GM21381 (cell line): ENCODE measurements at regions not wholly inside any gene's neighbourhood (a gene's known extent, or its start where the extent isn't known, plus 50 kb on each side); places are given as distances from the start of the nearest gene placed in this dataset.
"Not testable (repeated sequence)": the region's sequence is repeated elsewhere in the genome, so short reads cannot be mapped to it uniquely, and the experiment has no call there.

Source experiments
- ATAC-seq: cut with Tn5 transposase; IDR thresholded peaks from one replicate; pipeline ENCODE4 v1.9.1; 2021; ENCODE audit warnings: mild to moderate bottlenecking, moderate library complexity; ENCODE audit not compliant: unreplicated experiment

DNA sequence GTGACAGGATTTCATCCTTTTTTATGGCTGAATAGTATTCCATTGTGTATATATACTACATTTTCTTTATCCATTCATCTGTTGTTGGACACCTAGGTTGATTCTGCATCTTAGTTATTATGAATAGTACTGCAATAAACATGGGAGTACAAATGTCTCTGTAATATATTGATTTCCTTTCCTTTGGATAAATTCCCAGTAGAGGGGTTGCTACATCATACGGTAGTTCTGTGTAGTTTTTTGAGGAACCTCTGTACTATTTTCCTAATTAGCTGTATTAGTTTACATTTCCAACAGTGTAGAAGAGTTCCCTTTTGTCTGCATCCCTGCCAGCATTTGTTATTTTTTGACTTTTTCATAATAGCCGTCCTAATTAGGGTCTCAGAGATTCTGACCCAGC lies 201.3 kb downstream of the GIPC2 start:
- ATAC-seq = no peak

GRCh38 chr1:78250201-78250600 lies 204.4 kb downstream of the GIPC2 start:
- no peak for ATAC-seq

DNA sequence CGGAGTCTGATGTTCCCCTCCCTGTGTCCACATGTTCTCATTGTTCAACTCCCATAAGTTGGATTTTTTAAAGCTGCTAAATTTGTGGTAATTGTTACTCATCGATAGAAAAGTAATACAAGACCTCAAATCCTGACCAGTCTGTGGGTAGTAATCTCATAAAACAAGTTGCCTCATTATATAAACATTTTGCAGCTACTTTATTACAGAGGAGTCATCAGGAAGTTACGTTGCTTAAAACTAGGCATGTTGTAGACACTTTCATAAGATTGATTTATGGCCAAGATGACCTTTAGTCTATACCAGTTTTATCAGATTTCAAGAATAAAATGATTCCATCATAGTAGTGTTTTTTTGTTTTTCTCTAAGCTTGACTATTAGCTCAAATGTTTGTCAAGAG lies 208.8 kb downstream of the GIPC2 start:
- no peak for ATAC-seq

DNA sequence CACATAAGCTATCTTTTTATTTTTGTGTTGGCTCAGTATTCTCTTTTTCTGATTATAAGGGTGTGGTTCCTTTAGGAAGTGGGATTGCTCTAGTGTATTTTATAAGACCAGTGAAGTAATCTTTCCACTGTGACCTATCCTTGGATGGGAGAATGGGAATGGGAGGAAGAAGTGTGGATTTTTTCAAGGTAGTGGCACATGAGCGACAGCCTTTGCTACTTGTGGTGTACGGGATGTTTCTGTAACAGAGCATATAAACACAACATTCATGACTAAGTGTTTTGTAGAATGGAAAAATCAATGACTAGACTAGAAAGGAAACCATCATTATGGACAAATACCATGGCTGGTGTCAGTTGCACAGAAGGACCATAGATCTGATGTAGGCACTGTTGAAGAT lies 209.6 kb downstream of the GIPC2 start:
- ATAC-seq = no peak

DNA sequence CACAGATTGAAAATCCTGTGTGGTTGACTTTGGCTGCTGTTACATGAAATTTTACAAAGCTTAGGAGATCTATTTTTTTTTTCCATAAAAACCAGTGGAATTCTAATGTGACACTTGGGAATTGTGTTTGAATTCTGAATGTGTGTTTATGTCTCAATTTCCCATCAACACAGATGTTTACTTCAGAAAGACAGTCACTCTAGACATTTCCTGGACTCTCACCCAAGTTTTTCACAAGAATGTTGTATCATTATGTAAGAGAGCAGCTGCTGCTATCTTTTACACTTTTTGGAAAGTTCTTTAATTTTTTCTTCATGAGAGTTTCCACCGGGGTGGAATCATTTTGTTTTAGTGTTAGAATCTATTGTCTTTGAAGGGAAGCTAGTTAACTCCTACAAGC lies 210.1 kb downstream of the GIPC2 start:
- ATAC-seq = no peak

DNA sequence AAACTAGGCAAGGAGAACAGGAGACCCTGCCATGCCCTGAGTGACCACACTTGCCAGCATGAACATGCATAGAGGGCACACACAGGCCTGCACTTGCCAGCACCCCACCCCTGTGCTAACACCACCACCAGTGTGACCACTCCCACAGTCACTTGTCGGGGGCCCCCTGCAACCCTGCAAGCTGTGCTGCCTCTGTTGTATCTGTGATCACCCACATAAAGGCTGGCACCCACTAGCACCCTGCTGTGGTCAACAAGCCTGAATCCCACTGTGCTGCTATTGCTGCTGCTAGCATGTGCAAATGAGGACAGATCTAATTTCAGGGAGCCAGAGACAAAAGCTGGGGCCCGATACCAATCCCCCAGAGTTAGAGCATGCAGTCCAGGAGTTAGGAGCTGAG lies 217.7 kb downstream of the GIPC2 start:
- ATAC-seq = no peak

DNA sequence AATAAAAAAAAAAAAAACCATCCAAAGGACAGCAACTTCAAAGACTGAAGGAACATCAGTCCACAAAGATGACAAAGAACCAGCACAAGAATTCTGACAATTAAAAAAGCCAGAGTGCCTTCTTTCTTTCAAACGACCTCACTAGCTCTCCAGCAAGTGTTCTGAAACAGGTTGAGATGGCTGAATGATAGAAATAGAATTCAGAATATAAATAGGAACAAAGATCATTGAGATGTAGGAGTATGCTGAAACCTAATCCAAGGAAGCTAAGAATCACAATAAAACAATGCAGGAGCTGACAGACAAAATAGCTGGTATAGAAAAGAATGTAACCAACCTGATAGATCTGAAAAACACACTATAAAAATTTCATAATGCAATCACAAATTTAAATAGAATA lies 218.2 kb downstream of the GIPC2 start:
- ATAC-seq = no peak

DNA sequence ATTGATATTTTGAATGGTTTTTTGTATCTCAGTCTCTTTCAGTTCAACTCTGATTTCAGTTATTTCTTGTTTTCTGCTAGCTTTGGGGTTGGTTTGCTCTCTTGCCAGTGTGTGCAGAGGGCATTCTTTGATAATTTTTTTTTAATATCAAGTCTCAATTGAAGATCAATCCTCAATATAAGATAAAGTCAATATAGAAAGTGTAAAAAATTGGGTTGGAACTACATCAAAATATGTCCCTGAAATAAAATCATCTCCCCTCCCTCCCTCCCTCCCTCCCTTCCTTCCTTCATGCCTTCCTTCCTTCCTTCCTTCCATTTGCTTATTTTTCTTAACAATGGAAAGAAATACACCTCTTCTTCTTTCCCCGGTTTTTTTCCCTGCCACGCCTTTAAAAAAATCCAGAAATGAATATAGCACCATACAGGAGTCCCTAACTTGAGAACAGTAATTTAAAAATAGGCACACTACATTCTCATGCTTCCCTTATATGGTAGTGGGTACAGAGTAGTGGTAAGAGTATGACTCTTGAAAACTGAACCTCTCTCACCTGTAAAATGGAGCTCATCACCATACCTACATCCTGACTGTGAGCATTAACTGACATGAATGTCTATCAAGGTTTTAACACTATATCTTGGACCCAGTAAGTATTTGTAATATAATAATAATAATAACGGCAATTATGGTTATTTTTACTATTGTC lies 221.9 kb downstream of the GIPC2 start:
- ATAC-seq = no peak

DNA sequence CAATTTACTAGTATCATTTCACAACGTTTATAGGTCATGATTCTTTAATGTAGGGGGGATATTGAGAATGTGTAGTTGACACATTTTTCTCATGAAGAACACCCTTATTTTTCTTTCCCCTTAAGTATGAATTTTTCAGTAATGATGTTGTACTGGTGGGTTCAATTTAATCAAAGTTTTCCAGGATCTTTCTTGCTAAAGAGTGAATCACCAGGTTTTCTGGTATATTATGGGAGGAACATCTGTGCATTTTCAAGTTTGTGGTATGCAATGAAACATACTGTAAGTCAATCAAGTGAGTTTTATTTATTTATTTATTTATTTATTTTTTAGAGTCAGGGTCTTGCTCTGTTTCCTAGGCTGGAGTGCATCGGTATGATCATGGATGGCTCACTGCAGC lies 221.2 kb upstream of the PTGFR start:
- no peak for ATAC-seq

- ATAC-seq = not testable (repeated sequence)
These were observed 219.4 kb upstream of the PTGFR start for GRCh38 chr1:78271423-78271822.

DNA sequence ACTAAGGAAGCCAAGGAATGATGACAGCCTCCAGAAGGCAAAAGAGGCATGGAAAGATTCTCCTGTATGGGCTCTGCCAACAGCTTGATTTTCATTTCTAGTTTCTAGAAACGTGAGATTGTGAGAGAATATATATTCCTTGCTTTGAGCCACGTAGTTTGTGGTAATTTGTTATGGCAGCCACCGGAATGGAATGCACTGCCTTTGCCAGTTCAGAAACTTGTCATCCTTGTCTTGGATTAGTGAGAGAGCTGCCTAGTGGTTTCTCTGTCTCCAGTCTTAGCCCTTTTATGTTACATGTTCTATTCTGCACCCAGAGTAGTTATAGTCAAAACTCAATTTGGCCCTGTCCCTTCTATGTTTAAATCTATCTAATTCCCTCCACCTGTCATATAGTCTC lies 216.0 kb upstream of the PTGFR start:
- no peak for ATAC-seq

DNA sequence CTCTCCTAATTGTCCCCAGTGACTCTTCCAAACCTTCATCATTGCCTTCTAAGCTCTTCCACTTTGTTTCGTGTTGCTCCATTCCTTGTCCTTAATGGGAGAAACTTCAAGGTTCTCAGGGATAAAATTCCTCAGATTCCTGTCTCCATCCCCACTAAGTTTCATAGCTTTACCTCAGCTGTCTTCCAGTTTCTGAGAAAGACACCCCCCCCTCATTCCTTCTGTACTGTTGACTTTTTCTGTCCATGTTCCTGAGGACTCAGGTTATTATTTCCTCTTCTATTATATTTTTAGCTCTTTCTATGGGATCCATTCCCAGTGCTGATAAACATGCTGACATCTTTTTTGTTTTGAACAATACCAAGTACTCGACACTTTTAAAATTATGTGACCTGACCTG lies 215.3 kb upstream of the PTGFR start:
- no peak for ATAC-seq

DNA sequence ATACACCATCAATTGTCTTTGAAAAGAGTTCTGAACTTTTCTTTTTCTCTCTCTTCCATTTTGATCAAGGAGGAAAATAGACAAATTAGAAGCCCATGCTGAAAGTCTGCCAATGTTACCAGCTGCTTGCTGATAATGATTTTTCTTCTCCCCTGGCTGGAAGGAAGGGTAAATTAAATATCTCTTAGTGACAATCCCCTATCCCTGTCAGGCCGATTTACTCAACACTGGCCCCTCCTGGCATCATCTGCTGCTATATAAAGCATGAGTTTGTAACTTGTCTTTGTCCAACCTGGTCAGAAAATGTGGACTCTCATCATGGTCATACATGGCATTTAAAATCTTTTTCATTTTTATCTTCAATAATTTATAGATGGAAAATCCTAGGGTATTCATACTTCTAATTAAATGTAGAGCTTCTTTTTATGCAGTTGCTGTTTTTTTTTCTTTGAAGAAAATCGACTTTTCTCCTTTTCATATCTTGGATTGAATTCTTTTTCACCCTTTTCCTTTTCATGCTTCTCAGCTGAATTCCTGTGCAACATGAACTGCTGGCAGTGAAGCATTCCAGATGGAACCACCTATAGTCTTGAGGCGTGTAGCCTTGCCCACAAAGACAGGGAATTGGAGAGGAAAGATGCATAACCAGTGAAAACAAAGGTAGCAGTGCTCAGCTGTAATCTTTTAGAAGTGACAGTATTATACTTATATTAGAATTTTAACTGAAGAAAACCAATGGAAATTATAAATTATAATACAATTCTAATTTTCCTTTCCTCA lies 214.7 kb upstream of the PTGFR start:
- ATAC-seq = no peak

- peak; percentile 79 for ATAC-seq
These were observed 213.5 kb upstream of the PTGFR start for GRCh38 chr1:78277253-78277652.

DNA sequence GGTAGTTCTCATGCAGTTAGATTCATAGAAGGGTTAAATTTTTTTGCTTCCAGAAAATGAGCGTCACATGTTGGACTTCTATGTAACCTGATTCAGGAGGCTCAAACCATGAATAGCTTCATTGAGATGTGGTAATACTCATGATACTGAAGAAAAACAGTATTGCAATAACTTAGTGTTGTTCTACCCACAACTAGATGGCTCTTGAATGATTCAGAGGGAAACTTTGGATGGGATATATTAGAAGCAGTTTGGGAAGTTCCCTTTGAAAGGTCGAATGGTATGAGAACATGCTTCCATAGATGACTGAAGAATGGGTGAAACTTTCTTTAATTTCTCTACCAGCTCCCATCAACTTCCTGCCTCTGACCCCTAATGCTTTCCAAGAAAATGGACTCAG lies 211.7 kb upstream of the PTGFR start:
- no peak for ATAC-seq

GRCh38 chr1:78280626-78281025 lies 210.1 kb upstream of the PTGFR start:
- ATAC-seq = no peak

DNA sequence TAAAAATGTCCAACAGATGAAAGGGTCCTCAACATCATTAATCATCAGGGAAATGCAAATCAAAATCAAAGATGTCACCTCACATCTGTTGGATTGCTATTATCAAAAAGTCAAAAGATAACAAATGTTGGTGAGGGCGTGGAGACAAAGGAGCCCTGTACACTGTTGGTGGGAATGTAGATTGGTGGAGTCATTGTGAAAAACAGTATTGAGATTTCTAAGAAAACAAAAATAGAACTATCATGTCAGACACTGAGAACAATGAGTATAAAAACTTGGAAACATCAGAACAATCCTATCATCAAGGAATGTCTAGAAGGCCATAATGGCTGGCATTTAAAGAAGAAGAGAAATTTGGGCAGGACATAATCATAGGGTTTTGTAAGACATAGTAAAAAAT lies 209.2 kb upstream of the PTGFR start:
- no peak for ATAC-seq

DNA sequence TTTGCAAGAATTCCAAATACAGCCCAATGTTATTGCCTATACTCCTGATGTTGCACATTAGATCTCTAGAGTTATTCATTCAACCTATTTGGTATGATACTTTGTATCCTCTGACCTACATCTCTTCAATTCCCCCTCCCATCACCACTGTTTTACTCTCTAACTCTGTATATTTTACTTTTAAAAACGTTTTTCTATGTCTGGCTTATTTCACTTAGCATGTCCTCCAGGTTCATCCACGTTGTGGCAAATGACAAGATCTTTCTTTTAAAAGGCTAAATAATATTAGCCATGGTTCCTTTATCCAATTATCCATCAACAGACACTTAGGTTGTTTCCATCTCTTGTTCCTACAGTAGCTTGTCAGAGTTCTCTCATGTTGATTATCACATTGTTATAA lies 207.1 kb upstream of the PTGFR start:
- no peak for ATAC-seq

DNA sequence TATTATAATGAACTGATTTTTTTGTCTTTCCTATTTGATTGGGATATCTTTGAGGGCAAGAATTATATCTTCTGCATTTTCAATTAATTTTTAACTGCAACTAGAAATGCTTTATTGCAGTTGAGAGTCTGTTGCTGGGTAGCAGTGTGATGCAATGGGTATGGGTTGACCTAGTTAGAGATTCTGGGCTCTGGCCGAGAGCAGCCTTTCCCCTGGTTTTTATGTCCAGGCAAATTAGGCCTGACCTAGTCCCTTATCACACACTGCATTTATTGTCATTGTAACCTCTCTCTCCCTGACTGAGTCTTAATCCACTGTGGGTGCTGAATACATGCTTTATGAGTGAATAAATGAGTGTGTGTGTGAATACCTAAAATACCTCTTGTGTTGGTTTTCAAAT lies 206.4 kb upstream of the PTGFR start:
- ATAC-seq = no peak

- ATAC-seq = no peak
These were observed 204.1 kb upstream of the PTGFR start for GRCh38 chr1:78286686-78287085.

DNA sequence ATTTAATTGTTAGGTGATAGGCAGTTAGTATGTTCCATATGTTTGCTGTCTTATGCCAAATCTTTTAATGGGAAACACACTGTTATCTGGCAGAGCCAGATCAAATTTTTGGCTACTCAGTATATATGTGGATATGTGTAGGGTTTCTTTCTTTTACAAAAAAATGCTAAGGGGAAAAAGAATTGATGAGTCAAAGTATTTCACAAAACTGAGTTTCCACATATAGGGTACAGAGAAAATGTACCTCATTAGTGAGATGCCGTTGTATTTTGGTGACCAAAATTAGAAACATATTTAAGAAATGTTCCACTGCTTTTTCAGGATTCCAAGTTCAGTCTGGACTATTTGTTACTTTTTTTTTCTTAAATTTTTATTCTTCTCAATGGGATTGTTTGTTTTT lies 201.2 kb upstream of the PTGFR start:
- ATAC-seq = no peak

DNA sequence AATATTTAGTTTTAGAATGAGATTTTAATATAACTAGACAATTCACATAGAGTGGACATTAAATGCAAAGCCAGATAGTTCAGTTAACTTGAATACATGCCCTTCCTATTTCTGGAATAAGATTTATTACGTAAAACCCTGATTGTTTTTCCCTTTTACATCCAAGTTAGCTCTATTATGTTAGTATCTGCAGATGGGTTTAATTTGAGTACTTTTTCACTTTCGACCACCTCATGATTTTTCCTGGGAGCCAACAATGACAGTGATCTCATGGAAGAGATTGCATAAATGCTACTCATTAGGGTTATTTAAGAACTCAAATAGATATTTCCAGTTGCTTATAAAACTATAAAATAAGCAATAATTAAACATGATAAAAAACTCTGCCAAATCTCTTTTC lies 199.4 kb upstream of the PTGFR start:
- no peak for ATAC-seq

DNA sequence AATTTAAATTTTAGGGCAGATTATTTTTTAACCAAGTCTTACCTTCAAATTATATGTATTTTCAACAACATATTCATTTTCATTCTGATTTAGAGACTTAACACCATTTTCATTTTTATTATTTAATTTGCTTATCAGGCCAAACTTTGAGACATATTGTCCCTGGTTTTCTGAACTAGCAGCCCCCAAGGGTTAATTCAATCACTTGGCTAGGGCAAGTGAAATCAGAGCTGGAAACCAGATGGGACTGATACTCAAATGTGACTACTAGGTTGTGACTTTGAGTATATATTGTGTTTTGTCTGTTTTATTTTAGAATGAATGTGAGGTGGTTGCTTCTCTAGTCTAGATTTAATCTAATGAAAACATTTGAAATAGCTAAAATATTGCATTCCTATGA lies 198.9 kb upstream of the PTGFR start:
- ATAC-seq = no peak
